GM12878 (cell line): ENCODE measurements at regions not wholly inside any gene's neighbourhood (a gene's known extent, or its start where the extent isn't known, plus 50 kb on each side); places are given as distances from the start of the nearest gene placed in this dataset.

Source experiments
- ATAC-seq: fragments of 200-7000 bp; cut with Tn5 transposase; 3 replicates; pipeline ENCODE4 v1.9.1; 2020; ENCODE audit warnings: mild to moderate bottlenecking, moderate library complexity
- BruUV-seq: library from RNA; stranded (reverse); fragments of 400-500 nt; replicated peaks from 2 replicates; lab custom pipeline; 2021; lab: Mats Ljungman, UMichigan
- CTCF ChIA-PET: fragments of 300-600 bp; sonication (Branson Sonifier 250); formaldehyde crosslinking; extraction: SDS; loops from one replicate; lab custom pipeline; 2021; ENCODE audit warnings: inconsistent platforms; lab: Yijun Ruan, JAX
- POLR2A ChIA-PET: fragments of 350-600 bp; formaldehyde crosslinking; extraction: SDS; loops from one replicate; lab custom pipeline; 2021; ENCODE audit warnings: inconsistent platforms; lab: Charles Lee
- RAD21 ChIA-PET: fragments of 300-600 bp; sonication (Branson Sonifier 250); formaldehyde crosslinking; loops from one replicate; lab custom pipeline; 2023; ENCODE audit warnings: antibody characterized with exemption; ENCODE audit not compliant: unreplicated experiment; lab: Charles Lee
- SMC1A ChIA-PET: fragments of 300-600 bp; sonication (Branson Sonifier 250); formaldehyde crosslinking; loops from one replicate; lab custom pipeline; 2023; ENCODE audit not compliant: unreplicated experiment, uncharacterized antibody; lab: Charles Lee
- DNase-seq: peaks from one replicate; pipeline ENCODE4 v3.0.0-alpha.2; 2011; ENCODE audit warnings: low read depth, low spot score
- FAIRE-seq: peaks from 3 replicates; lab custom pipeline; 2011; peaks lifted over from hg19 to GRCh38; lab: Jason Lieb, UNC
- H2AFZ ChIP-seq: 2 replicates; pipeline ENCODE4 v1.6.0; 2011; ENCODE audit warnings: low read depth, low read length, control low read depth; ENCODE audit not compliant: control insufficient read depth
- H3K27ac ChIP-seq: 2 replicates; pipeline ENCODE4 v1.5.1; 2011; ENCODE audit warnings: control low read depth; ENCODE audit not compliant: control insufficient read depth, insufficient read depth
- H3K27me3 ChIP-seq, 2 experiments: replicated peaks in 1 of 2; 2 replicates each; pipeline versions ENCODE4 v1.6.0 to v1.6.1; 2011; ENCODE audit warnings: low read length in 1 of 2; ENCODE audit not compliant: control insufficient read depth in 2 of 2, insufficient read depth in 2 of 2
- H3K36me3 ChIP-seq, 2 experiments: 2 replicates each; pipeline ENCODE4 v1.5.1; 2011; ENCODE audit warnings: low read length in 1 of 2; ENCODE audit not compliant: control insufficient read depth in 2 of 2, insufficient read depth in 2 of 2
- H3K4me1 ChIP-seq: 2 replicates; pipeline ENCODE4 v1.6.1; 2011; ENCODE audit warnings: mild to moderate bottlenecking, low read length, moderate library complexity, mixed read lengths; ENCODE audit not compliant: control insufficient read depth, insufficient read depth
- H3K4me2 ChIP-seq: 2 replicates; pipeline ENCODE4 v1.6.0; 2011; ENCODE audit warnings: control low read depth; ENCODE audit not compliant: control insufficient read depth, insufficient read depth
- H3K4me3 ChIP-seq: fragments of 200-600 bp; sonication (generic); 2 replicates; pipeline ENCODE4 v1.5.1; 2016
- H3K79me2 ChIP-seq: 2 replicates; pipeline ENCODE4 v1.6.0; 2011; ENCODE audit warnings: low read length; ENCODE audit not compliant: control insufficient read depth, insufficient read depth
- H3K9ac ChIP-seq: 2 replicates; pipeline ENCODE4 v1.8.0; 2011; ENCODE audit warnings: low read length, control low read depth, mixed read lengths; ENCODE audit not compliant: control insufficient read depth, insufficient read depth
- H3K9me3 ChIP-seq: replicated peaks from 3 replicates; pipeline ENCODE4 v1.5.1; 2011; ENCODE audit warnings: mild to moderate bottlenecking, low read length; ENCODE audit not compliant: control insufficient read depth, insufficient read depth
- H4K20me1 ChIP-seq: 2 replicates; pipeline ENCODE4 v1.6.0; 2011; ENCODE audit not compliant: control insufficient read depth, insufficient read depth
- HDAC6 ChIP-seq: fragments of 200-600 bp; sonication (generic); IDR thresholded peaks from one replicate; pipeline ENCODE4 v1.8.0; 2017; ENCODE audit warnings: antibody characterized with exemption; ENCODE audit not compliant: unreplicated experiment
- REST ChIP-seq: IDR thresholded peaks from 2 replicates; pipeline ENCODE4 v1.6.1; 2012; ENCODE audit warnings: mild to moderate bottlenecking, low read depth, low read length
- SREBF1 ChIP-seq: IDR thresholded peaks from 2 replicates; pipeline ENCODE4 v1.6.1; 2012; ENCODE audit warnings: mild to moderate bottlenecking, low read length
- USF2 ChIP-seq: IDR thresholded peaks from 2 replicates; pipeline ENCODE4 v1.6.1; 2011; ENCODE audit warnings: low read depth, low read length, improper control_type of control experiment, borderline replicate concordance
- WRNIP1 ChIP-seq: IDR thresholded peaks from 2 replicates; pipeline ENCODE4 v1.6.1; 2011; ENCODE audit warnings: low read depth, low read length, improper control_type of control experiment, borderline replicate concordance
- ZBTB40 ChIP-seq: fragments of 450-650 bp; IDR thresholded peaks from 2 replicates; pipeline ENCODE4 v1.6.1; 2016; ENCODE audit warnings: mild to moderate bottlenecking, moderate library complexity, borderline replicate concordance
- ZZZ3 ChIP-seq: IDR thresholded peaks from 2 replicates; pipeline ENCODE4 v1.6.1; 2011; ENCODE audit warnings: low read depth; ENCODE audit not compliant: control insufficient read depth, insufficient read length
- WGBS: methylation state at CpG from one replicate; pipeline ENCODE4 v1.1.6; 2016; ENCODE audit warnings: low lambda C conversion rate; ENCODE audit not compliant: insufficient replicate concordance, insufficient coverage; ENCODE audit errors: missing lambda C conversion rate; 5-methylcytosine and 5-hydroxymethylcytosine counted together
- in situ Hi-C: fragments of 300-500 bp; cut with MboI; formaldehyde crosslinking; loops from 9 replicates; pipeline ENCODE4 v1.14.3; 2018; ENCODE audit warnings: mixed read lengths
- intact Hi-C: fragments of 100-400 bp; cut with micrococcal nuclease; formaldehyde crosslinking; loops from one replicate; pipeline ENCODE4 v1.14.2; 2022; ENCODE audit not compliant: unreplicated experiment
- TF ChIP-seq, protein P1 (sequence below): fragments of 450-650 bp; formaldehyde crosslinking; IDR thresholded peaks from 2 replicates; pipeline ENCODE4 v1.4.0; 2022; ENCODE audit warnings: mild to moderate bottlenecking, moderate library complexity

- TF ChIP-seq, protein P1, sequence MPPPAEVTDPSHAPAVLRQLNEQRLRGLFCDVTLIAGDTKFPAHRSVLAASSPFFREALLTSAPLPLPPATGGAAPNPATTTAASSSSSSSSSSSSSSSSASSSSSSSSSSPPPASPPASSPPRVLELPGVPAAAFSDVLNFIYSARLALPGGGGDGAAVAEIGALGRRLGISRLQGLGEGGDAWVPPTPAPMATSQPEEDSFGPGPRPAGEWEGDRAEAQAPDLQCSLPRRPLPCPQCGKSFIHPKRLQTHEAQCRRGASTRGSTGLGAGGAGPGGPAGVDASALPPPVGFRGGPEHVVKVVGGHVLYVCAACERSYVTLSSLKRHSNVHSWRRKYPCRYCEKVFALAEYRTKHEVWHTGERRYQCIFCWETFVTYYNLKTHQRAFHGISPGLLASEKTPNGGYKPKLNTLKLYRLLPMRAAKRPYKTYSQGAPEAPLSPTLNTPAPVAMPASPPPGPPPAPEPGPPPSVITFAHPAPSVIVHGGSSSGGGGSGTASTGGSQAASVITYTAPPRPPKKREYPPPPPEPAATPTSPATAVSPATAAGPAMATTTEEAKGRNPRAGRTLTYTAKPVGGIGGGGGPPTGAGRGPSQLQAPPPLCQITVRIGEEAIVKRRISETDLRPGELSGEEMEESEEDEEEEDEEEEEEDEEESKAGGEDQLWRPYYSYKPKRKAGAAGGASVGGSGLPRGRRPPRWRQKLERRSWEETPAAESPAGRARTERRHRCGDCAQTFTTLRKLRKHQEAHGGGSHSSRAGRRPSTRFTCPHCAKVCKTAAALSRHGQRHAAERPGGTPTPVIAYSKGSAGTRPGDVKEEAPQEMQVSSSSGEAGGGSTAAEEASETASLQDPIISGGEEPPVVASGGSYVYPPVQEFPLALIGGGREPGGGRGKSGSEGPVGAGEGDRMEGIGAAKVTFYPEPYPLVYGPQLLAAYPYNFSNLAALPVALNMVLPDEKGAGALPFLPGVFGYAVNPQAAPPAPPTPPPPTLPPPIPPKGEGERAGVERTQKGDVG (CRISPR knock-in tag), result no peak
- no peak for TF ChIP-seq SREBF1
- no peak for TF ChIP-seq REST
- no peak for TF ChIP-seq HDAC6
Measured at GRCh38 chr15:38945551-38946298, 381.1 kb upstream of the RASGRP1 start (continued).

GRCh38 chr15:38954090-38954489, 389.5 kb upstream of the RASGRP1 start:
- Histone ChIP-seq H3K79me2 (no peaks in the 10 kb centered on the region), H4K20me1 (no peaks in the 10 kb centered on the region), H3K9ac (no peak overlapping the region), H2AFZ (no peak overlapping the region), H3K27ac (no peak overlapping the region), H3K4me2 (no peak overlapping the region), H3K9me3 (no peaks in the 10 kb centered on the region), H3K4me1 (no peaks in the 10 kb centered on the region), H3K36me3 (no peaks in the 10 kb centered on the region), H3K4me3 (no peak overlapping the region), H3K27me3 (no peaks in the 10 kb centered on the region)
- 46% methylated on average over 3 of the region's 3 CpGs for WGBS
- ChIA-PET CTCF (no interaction called here), POLR2A (no interaction called here), RAD21 (no interaction called here), SMC1A (no interaction called here)
- in situ Hi-C loops (no loop called here), intact Hi-C loops (no loop called here)
- BruUV-seq, result no TSS peak
- DNase-seq (no peak), FAIRE-seq (no peak), ATAC-seq (no peak)
- no peak for TF ChIP-seq USF2
- no peak for TF ChIP-seq HDAC6
- TF ChIP-seq ZBTB40, result no peak
- no peak for TF ChIP-seq ZZZ3
- no peak for TF ChIP-seq WRNIP1
